T follicular helper cell (primary cell): ENCODE measurements at regions not wholly inside any gene's neighbourhood (a gene's known extent, or its start where the extent isn't known, plus 50 kb on each side); places are given as distances from the start of the nearest gene placed in this dataset.

Experiments
- DNase-seq: peaks from one replicate; pipeline ENCODE4 v3.0.0-alpha.2; 2020; ENCODE audit warnings: low read depth

DNA sequence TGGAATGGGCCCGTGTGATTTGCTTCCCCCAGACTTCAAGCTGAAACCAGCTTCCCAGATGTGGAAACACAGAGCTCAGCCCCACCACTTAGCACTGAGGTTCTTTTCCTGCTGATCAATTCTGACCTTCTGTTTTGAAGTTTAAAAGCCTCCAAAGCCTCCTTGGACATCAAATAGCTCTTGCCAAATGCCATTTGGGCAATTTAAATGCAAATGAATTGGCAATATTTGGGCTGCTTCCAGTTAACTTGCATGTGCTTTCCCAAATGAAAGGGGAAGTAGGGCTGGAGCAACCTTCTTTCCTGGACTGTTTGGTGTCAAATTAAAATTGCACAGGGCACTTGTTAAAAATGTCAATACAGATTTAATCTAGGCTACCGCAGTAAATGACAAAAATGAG, 710.5 kb downstream of the TLR4 start:
- no peak for DNase-seq

DNA sequence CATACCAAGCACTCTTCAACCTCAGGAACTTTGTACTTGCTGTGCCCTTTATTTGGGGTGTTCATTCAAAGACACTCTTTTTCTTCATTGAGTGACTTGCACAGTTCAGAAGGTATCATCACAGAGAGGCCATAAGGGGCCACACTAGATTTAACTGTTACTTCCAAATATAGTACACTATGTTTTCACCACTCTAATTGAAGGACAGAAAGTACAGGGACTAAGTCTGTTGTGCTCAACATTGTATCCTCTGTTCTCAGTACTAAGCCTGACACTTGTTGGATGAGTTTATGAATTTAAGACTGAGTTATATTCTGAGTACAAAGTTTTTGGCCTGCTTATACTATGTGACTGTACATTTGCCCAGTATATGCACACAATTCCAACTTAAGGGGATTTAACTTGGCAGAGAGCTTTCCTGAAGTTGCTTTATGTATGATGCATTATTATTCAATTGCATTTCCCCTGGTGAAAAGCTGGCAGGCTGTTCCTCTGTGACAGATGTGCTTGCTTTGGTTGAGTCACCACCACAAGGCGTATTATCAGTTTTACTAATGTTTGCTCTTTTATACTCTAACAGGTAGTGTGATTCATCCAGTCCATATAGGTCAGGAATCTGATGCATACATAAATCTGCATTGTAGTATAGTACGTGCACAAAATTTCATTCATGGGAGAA, 714.8 kb downstream of the TLR4 start:
- no peak for DNase-seq

DNA sequence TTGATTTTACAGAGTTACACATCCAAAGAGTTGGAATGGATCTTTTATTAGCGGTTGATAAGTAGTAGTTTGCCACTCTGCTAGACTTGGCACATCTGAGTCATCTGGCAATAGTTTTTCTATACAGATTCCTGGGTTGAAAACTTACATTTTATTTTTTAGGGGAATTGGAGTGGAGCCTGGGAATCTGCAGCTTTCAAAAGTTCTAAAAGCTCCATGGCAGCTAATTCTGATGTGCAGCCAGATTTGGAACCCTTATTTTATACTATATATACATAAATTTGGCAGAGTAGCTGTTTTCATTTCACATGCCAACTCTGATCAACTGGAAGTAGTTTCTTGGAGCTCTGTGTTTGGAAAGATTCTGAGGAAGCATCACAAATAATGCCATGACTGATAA, 715.5 kb downstream of the TLR4 start:
- no peak for DNase-seq

DNA sequence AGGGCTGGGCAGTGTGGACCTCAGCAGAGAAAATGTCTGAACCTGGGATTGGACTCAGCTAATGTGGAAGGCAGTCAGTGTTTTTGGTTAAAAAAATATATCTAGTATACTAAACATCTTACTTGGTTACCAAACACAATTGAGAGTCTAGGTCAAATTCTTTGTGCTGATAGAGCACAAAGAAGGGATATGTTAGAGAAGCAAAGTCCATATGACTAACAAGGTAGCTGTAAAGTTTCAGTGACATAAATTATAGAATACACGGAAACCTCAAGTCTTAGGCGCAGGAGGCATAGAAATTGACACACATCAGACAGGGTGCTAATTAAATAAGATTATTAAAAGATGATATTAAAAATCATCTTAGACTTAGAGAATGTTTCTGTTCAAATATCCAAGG, 718.3 kb downstream of the TLR4 start:
- DNase-seq, result no peak

DNA sequence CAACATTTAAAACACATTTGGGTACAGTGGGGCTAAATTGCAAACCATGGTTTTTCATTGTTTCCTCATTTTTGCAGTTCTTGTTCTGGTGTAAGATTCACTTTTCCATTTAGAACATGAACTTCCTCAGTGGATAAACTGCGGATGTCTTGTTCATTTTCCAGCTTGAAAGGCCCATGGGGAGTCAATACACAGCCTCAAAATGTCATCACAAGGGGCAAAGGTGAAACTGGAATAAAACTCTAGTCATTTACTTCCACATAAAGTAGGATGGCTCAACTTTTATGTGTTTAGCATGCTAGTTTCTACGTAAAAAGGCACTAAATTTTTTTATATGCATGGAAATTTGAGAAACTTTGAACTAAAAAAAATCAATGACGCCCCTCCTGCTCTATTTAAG, 718.8 kb downstream of the TLR4 start:
- DNase-seq, result no peak

DNA sequence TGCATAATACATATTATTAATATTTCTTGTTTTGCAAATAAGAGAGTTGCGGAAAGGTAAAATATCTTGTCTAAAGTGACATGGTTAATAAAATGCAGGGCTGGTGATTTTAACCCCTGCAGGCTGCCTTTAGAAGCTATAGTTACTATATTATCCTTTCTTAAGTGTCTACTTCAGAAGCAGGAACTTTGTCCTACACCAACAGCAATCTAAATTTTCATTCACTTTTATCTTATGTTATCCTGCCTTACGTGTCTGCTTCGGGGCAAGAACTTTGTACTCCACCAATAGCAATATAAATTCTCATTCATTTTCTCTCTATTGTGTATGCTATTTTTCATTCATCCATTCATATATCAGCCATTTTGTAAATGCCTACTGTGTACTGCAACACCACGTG, 719.5 kb downstream of the TLR4 start:
- DNase-seq, result no peak

DNA sequence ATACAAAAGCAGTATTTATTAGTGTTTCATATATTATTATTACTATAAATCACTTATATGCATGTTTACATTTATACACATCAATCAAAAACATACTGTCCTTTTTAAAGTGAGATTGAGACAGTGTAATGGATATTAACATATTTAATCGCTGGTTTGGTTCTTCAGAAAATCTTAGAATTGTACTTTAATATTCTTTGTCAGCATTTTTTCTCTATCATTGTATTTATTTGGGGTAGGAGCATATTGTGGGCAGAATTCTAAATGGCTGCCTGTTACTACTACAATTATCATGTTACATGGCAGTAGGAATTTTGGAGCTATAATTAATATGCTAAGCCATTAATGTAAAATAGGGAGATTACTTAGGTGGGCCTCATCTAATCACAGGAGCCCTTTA, 722.6 kb downstream of the TLR4 start:
- no peak for DNase-seq

DNA sequence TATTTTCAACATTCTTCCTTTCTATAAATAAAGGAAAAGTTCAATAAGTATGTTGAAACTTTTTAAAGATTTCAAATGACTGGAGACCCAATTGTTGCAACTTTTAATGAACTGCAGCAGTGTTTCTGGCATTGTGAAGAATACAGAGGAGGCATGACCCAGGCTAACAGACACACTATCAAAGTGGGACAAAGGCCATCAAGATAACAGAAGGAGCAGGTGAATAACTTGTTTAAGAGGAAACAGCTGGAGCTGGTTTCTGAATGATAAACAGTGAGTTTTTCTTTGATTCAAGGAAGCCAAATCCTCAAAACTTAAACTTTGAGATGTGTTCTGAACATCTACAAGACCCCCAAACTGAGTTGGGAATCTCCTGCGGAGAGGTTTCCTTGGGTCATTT, 734.6 kb downstream of the TLR4 start:
- DNase-seq, result no peak

DNA sequence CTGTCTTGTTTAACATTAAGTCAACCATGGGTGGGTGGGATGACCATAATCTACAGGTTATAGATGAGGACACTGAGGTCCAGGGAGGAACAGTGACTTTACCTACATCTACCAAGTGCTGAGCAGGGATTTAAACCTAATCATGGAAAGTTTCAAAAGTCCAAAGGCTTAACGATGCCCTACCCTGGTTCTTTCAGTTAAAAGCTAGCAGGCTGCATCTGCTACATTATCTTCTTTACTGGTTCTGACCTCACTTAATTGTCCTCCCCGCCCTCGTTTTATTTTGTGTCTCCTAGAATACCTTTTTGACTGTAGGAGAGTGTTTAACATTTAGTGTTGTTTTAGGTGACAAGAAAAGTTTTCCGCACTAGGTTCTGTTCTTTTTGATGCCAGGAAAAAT, 735.2 kb downstream of the TLR4 start:
- DNase-seq, result no peak

DNA sequence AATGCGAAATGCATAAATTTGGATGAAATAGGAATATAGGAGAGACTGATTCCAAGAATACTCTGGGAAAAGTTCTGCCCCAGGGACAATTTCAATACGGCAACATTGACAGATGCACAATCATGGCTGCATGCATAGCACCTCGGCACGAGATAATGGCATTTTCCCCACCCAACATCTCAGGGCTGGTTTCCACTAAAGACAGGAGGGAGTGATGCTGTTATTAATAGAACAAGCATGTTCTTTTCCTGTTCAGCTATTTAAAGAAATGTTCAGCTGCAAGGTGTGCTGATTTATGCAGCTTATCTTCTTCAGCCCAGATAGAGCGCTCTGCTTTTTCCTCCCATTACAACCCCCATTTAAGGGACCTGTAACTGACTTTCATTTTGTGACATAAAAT, 740.2 kb downstream of the TLR4 start:
- no peak for DNase-seq

DNA sequence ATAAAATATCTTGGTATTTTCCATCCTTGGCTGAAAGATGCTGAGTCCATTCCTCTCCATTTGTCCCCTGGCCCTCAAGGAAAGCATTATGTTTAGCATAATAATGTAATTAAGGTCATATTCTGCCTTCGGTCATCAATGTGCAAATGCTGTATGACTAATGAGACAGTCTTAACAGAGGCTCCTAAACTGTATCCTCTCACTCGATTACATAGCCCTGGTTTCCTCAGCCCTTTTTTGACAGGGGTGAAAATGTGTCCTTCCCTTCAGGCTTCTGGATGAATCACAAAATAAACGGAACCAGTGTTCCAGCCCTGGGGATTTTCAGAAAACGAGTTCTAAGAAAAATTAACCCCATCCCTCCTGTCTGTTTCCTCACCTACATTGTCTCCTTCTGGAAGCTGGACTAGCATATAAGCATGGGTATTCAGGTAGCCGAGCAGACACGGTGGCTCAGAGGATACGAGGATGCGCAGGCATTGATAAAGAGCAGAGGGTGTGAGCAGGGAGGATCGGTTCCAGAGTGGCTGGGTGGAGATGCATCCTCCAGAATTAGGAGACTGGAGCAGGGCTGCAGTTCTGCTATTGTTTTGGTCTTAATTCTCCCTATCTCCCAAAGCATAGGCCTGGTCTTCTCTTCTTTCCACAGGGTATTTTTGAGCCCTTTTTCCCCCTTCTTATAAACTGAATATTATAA, 742.9 kb downstream of the TLR4 start:
- no peak for DNase-seq

DNA sequence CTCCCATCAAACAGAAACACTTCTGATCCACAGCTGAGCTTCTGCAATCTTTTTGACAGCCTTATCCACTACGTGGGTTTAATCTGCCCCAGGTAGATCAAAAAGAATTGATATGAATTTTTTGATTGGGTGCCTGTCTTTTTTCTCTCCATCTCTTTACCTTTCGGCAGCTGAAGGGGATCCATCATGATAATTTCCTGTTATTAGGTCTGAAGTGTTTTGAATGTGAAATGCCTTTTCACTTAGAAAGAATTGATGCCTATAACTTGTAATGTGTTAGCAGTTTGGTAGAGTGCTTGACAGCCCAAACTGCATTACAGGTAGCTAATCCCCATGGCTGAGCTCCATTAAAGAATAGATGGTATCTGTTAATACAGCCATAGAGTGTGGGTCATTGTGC, 745.4 kb downstream of the TLR4 start:
- DNase-seq, result no peak

DNA sequence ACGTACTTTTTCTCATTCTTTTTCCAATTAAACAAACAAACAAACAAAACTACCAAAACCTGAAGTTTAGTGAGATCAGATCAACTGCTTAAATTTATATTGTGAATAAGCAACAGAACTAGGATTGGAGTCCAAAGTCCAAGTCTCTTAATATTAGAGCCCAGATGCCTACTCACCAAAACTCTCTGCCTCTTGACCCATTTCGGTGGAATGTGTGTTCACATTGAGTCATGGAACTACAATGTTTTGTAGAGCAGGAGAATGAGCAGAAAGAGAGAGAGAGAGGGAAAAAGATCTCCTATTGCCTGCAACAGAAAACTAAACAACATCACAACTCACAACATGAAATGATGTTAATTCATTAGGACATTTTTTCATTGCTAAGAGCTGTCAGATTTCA, 751.1 kb downstream of the TLR4 start:
- DNase-seq, result no peak

DNA sequence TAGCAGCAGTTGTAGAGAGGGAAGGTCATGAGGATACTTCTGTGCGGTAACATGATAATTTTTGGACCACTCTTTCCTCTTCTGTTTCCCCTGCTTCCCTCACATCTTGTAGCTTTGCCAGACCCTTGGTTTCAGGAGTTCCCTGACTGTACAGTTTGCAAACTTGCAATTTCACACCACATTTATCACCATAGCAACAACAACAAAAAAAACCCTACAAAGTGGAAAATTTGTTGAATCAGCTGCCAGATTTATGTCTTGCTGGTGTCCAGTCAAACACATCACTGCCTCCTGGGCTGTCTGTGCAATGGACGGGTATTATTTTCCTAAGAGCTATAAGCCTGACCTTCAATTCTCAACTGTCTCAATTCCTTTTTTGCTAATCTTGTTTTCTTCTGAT, 751.6 kb downstream of the TLR4 start:
- no peak for DNase-seq

DNA sequence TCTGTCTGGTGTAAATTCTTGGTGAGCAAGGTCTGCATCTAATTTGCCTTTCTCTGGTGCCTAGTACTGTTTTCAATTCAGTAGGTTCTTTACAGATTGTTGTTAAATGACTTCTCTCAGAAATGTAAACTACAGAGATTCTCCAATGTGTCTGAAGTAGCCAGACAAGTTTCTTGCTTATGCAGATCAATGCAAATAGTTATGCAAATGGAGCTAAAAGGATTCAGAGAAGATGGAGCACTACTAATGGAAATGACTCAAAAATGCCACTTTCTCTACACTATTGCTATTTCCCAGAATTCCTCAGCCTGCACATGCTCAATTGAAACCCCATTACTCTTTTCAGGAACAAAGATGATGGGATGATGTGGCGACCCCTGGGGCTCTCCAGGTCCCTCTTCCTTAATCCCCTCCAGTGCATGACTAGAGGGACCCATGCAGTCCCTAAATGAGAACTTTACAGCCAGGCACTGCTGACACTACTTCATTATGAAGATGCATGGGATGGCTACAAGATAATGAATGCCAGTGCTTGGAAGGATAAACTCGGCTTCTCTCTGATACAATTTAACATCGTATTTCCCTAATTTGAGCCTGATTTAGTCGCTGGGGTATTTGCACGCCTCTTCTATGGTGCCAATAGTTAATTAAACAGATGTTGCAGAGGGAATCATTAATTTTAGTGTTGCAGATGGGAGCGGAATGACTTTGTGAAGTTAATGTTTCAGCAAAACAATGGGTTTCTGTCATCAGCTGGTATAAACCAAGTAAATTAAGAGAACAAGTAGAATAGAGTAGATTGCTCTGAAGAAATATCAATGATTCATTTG, 753.2 kb downstream of the TLR4 start:
- DNase-seq, result no peak

DNA sequence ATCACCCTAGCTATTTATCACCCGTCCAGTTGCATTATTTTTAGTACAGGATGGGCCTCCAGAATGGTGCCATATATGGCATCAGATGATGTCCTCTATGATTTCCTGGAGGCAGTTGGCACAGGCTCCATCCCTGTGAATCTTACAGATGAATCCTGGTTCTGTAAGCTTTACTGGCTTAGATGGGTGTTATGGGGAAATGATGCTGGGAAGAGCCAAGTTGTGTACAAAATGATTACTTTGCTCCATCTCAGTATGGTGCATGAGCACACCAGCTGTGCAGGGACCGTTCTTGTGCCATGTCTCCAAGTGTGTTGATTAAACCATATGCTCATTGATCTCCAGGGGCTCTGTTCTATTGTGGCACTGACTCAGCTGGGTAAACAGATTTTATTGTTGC, 755.7 kb downstream of the TLR4 start:
- no peak for DNase-seq

DNA sequence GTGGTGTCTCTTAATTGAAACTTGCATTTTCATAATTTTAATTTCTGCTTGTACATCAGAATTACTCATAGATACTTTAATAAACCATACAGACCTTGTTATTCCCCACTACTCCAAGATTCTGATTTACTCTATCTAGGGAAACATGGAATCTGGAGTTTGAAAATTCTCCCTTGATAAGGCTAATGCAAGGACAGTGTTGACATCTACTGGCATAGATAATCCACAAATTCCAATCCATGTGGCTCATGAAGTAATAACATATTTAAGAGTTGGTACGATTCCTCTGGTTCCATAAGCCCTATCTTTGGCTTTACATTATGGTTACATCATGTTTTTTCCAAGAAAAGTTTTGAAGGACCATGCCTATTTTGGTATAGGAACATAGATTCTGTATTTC, 759.2 kb downstream of the TLR4 start:
- DNase-seq, result no peak

DNA sequence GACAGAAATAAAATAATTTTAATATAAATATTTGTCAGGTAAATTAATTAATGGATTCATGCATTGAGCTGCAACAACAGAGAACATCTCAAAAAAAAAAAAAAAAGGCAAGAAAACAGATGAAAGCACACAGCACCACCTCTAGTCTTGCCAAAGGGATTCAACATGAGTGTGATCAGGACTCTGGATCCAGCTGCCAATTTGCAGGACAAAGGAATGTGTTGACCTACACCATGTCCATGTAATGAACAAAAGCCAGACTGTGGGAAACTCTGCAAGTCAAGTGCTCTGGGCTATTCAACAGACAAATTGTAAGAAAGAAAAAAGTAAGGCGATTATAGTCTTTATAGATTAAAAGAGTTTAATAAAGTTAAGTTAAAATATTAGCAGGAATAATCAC, 769.3 kb downstream of the TLR4 start:
- no peak for DNase-seq

DNA sequence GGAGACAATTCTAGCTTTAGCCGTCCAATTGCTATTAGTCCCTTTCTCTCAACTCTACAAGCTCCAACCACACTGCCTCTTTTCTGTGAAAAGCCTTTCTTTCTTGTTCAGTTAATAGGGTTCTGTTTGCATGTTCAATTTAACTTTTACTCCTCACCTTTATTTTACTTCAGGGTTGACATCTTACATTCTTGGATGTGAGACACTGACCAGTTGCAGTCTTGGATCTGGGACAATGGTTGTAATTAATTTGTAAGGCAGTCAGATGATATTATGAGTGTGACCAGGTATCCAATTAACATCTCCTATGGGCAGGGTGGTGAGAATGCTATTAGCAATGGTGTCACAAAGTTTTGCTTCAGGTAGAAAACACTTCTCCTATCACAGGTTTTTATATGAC, 774.5 kb downstream of the TLR4 start:
- DNase-seq, result no peak

DNA sequence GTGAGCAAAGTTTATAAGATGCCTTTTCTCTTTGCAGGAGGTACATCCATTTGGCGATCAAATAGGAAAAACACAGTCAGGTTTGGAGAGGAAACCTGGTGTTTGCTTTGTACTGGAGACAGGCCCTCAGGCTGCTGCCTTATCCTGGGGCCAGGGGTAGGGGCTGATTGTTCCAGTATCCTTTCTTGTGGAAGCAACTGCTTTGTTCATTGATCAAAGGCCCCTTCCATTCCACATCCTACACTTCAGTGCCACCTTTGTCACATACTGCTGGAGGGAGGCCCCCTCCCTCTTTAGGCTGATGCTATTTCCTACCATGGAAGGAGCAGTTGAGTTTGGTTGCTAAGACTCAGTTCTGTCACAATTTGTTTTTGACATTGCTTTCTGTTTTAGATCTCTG, 778.1 kb downstream of the TLR4 start:
- DNase-seq, result no peak

DNA sequence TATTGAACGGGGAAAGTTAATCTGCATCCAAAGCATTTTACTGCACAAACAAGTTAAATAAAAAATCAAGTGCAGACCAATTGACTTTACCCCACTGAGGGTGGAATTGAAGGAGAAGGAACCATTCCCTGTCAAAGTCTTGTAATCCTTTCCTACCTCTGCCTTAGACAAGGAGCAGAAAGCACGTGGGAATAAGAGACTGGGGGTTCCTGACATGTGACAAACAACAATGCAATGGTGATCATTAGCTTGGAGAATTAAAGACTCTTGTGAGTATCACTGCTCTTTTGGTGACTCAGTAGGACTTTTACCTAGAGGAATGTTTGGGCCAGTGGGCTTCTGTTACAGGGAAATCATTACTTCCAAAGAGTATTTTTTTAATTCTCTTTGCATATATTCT, 779.5 kb downstream of the TLR4 start:
- DNase-seq, result no peak

DNA sequence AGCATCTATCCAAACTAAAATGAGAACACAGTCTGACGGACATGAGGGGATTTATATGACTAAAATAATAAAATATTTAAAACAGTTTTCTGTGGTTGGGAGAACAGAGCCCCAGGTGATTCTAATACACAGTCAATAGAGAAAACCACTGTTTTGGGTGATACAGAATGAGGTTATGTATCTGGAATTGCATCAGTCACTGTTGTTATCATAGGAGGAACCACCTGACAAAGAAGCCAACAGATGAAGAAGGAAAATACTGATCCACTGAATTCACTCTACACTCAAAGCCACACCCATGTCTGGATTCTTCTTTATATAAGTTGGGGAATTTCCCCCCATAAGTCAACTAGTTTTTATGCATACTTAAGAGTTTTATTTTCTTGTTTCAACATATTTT, 799.0 kb downstream of the TLR4 start:
- no peak for DNase-seq

DNA sequence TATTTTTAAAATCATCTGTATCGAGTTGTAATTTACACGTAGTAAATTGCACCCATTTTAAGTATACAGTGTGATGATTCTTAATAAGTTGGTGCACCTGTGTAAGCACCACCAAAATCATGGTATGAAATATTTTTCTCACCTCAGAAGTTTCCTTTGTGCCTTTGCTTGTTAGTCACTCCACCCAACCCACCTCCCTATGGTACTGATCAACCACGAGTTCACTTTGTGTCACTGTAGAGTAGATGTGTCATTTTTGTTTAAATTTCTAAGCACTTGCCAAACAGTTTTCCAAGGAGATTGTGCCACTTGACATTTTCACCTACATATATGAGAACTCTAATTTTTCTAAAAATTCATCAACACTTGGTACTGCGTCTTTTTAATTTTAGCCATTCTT, 806.5 kb downstream of the TLR4 start:
- no peak for DNase-seq
